ENCODE measurements at regions not wholly inside any gene's neighbourhood (a gene's known extent, or its start where the extent isn't known, plus 50 kb on each side); places are given as distances from the start of the nearest gene placed in this dataset.

GRCh38 chr1:232273011-232273410, 356.9 kb downstream of the SIPA1L2 start:
- no peak overlapping the region for H3K27ac ChIP-seq
- WGBS, 10 experiments, result 0 to 100% (median 78%) methylated on average over 1 to 4 of the region's 4 CpGs
- no peak overlapping the region for H3K4me3 ChIP-seq
- peaks cover 4 to 13% of the 10 kb centered on the region in 2 donors for H3K4me1 ChIP-seq (replicated peaks in 1 of 2)
- in situ Hi-C loops (cut with MboI; ENCODE audit: low pct_unique_long_range_greater_than_20kb in 2 of 9, low sequenced_read_pairs in 9 of 9, unreplicated experiment in 9 of 9), result no loop called here
- ATAC-seq (replicated peaks in 6 of 8), result no peak

- H3K4me1 ChIP-seq (replicated peaks in 1 of 2), result peaks cover 4 to 13% of the 10 kb centered on the region in 2 donors
- 35 to 100% (median 86%) methylated on average over 1 to 9 of the region's 10 CpGs; no CpG with 5 or more reads in 4 of the 10 experiments for WGBS, 10 experiments
- ATAC-seq (replicated peaks in 6 of 8), result peak in 7 of 8 experiments; percentile 66 to 99 (median 82)
- in situ Hi-C loops (cut with MboI; ENCODE audit: low pct_unique_long_range_greater_than_20kb in 2 of 9, low sequenced_read_pairs in 9 of 9, unreplicated experiment in 9 of 9), result no loop called here
- no peak overlapping the region for H3K27ac ChIP-seq
- H3K4me3 ChIP-seq, result no peak overlapping the region
These were observed 357.8 kb downstream of the SIPA1L2 start for GRCh38 chr1:232271991-232272589.

GRCh38 chr1:232271299-232271698, 358.6 kb downstream of the SIPA1L2 start:
- in situ Hi-C loops (cut with MboI; ENCODE audit: low pct_unique_long_range_greater_than_20kb in 2 of 9, low sequenced_read_pairs in 9 of 9, unreplicated experiment in 9 of 9), result no loop called here
- Histone ChIP-seq H3K27ac (no peak overlapping the region), H3K4me3 (no peak overlapping the region), H3K4me1 (replicated peaks in 1 of 2) (peaks cover 4 to 13% of the 10 kb centered on the region in 2 donors)
- ATAC-seq (replicated peaks in 6 of 8), result no peak

- ATAC-seq (replicated peaks in 6 of 8), result no peak
- H3K4me3 ChIP-seq, result no peak overlapping the region
- H3K27ac ChIP-seq, result no peak overlapping the region
- H3K4me1 ChIP-seq (replicated peaks in 1 of 2), result peaks cover 4 to 16% of the 10 kb centered on the region in 2 donors
- in situ Hi-C loops (cut with MboI; ENCODE audit: low pct_unique_long_range_greater_than_20kb in 2 of 9, low sequenced_read_pairs in 9 of 9, unreplicated experiment in 9 of 9), result no loop called here
- 20 to 100% (median 73%) methylated on average over 1 to 2 of the region's 2 CpGs; no CpG with 5 or more reads in 4 of the 10 experiments for WGBS, 10 experiments
These were observed 359.9 kb downstream of the SIPA1L2 start for GRCh38 chr1:232269988-232270387.

- Histone ChIP-seq H3K27ac (no peak overlapping the region), H3K4me1 (replicated peaks in 1 of 2) (peaks cover 0 to 7% of the 10 kb centered on the region in 2 donors), H3K4me3 (no peak overlapping the region)
- ATAC-seq (replicated peaks in 6 of 8), result no peak
- in situ Hi-C loops (cut with MboI; ENCODE audit: low pct_unique_long_range_greater_than_20kb in 2 of 9, low sequenced_read_pairs in 9 of 9, unreplicated experiment in 9 of 9), result no loop called here
- WGBS, 10 experiments, result 40 to 97% (median 88%) methylated on average over 1 to 4 of the region's 4 CpGs; no CpG with 5 or more reads in 4 of the 10 experiments
These were observed 361.9 kb downstream of the SIPA1L2 start for GRCh38 chr1:232267837-232268598.

GRCh38 chr1:232267092-232267836, 362.7 kb downstream of the SIPA1L2 start:
- 25 to 92% (median 78%) methylated on average over 1 to 5 of the region's 5 CpGs; no CpG with 5 or more reads in 2 of the 10 experiments for WGBS, 10 experiments
- in situ Hi-C loops (cut with MboI; ENCODE audit: low pct_unique_long_range_greater_than_20kb in 2 of 9, low sequenced_read_pairs in 9 of 9, unreplicated experiment in 9 of 9), result no loop called here
- ATAC-seq (replicated peaks in 6 of 8), result no peak
- Histone ChIP-seq H3K27ac (no peak overlapping the region), H3K4me3 (no peak overlapping the region), H3K4me1 (replicated peaks in 1 of 2) (peaks cover 0 to 7% of the 10 kb centered on the region in 2 donors)

GRCh38 chr1:232263452-232263851, 366.5 kb downstream of the SIPA1L2 start:
- Histone ChIP-seq H3K27ac (no peak overlapping the region), H3K4me1 (replicated peaks in 1 of 2) (peaks cover 0 to 3% of the 10 kb centered on the region in 2 donors), H3K4me3 (no peak overlapping the region)
- in situ Hi-C loops (cut with MboI; ENCODE audit: low pct_unique_long_range_greater_than_20kb in 2 of 9, low sequenced_read_pairs in 9 of 9, unreplicated experiment in 9 of 9), result no loop called here
- ATAC-seq (replicated peaks in 6 of 8), result peak in 3 of 8 experiments; percentile 31 to 66 (median 42)
- 81 to 100% (median 91%) methylated on average over 2 to 3 of the region's 3 CpGs; no CpG with 5 or more reads in 3 of the 10 experiments for WGBS, 10 experiments

- Histone ChIP-seq H3K4me1 (replicated peaks in 1 of 2) (peaks cover 0 to 5% of the 10 kb centered on the region in 2 donors), H3K4me3 (no peak overlapping the region), H3K27ac (no peak overlapping the region)
- peak in 6 of 8 experiments; percentile 30 to 92 (median 75) for ATAC-seq (replicated peaks in 6 of 8)
- in situ Hi-C loops (cut with MboI; ENCODE audit: low pct_unique_long_range_greater_than_20kb in 2 of 9, low sequenced_read_pairs in 9 of 9, unreplicated experiment in 9 of 9), result no loop called here
- 11 to 100% (median 80%) methylated on average over 1 to 3 of the region's 3 CpGs; no CpG with 5 or more reads in 4 of the 10 experiments for WGBS, 10 experiments
These were observed 366.9 kb downstream of the SIPA1L2 start for GRCh38 chr1:232262991-232263390.

- in situ Hi-C loops (cut with MboI; ENCODE audit: low pct_unique_long_range_greater_than_20kb in 2 of 9, low sequenced_read_pairs in 9 of 9, unreplicated experiment in 9 of 9), result no loop called here
- ATAC-seq (replicated peaks in 6 of 8), result no peak
- H3K4me1 ChIP-seq (replicated peaks in 1 of 2), result peaks cover 0 to 6% of the 10 kb centered on the region in 2 donors
- 67 to 100% (median 95%) methylated on average over 1 to 8 of the region's 8 CpGs; no CpG with 5 or more reads in 3 of the 10 experiments for WGBS, 10 experiments
- H3K27ac ChIP-seq, result no peak overlapping the region
- H3K4me3 ChIP-seq, result no peak overlapping the region
These were observed 369.1 kb downstream of the SIPA1L2 start for GRCh38 chr1:232260861-232261260.

- H3K27ac ChIP-seq, result no peak overlapping the region
- no peak overlapping the region for H3K4me3 ChIP-seq
- ATAC-seq (replicated peaks in 6 of 8), result no peak
- H3K4me1 ChIP-seq (replicated peaks in 1 of 2), result peaks cover 0 to 4% of the 10 kb centered on the region in 2 donors
- 27 to 88% (median 62%) methylated on average over 1 to 3 of the region's 3 CpGs for WGBS, 10 experiments
- in situ Hi-C loops (cut with MboI; ENCODE audit: low pct_unique_long_range_greater_than_20kb in 2 of 9, low sequenced_read_pairs in 9 of 9, unreplicated experiment in 9 of 9), result no loop called here
These were observed 369.9 kb downstream of the SIPA1L2 start for GRCh38 chr1:232260045-232260444.

- 70 to 100% (median 96%) methylated on average over 1 to 3 of the region's 3 CpGs; no CpG with 5 or more reads in 7 of the 10 experiments for WGBS, 10 experiments
- no peak overlapping the region for H3K4me3 ChIP-seq
- in situ Hi-C loops (cut with MboI; ENCODE audit: low pct_unique_long_range_greater_than_20kb in 2 of 9, low sequenced_read_pairs in 9 of 9, unreplicated experiment in 9 of 9), result no loop called here
- H3K4me1 ChIP-seq (replicated peaks in 1 of 2), result peaks cover 0 to 4% of the 10 kb centered on the region in 2 donors
- H3K27ac ChIP-seq, result no peak overlapping the region
- ATAC-seq (replicated peaks in 6 of 8), result no peak
These were observed 370.6 kb downstream of the SIPA1L2 start for GRCh38 chr1:232259333-232259732.

- no peak overlapping the region for H3K27ac ChIP-seq
- H3K4me3 ChIP-seq, result no peak overlapping the region
- WGBS, 10 experiments, result 19 to 90% (median 58%) methylated on average over 2 to 11 of the region's 11 CpGs
- ATAC-seq (replicated peaks in 6 of 8), result peak in 3 of 8 experiments; percentile 29 to 50 (median 44)
- peaks cover 27 to 30% of the 10 kb centered on the region in 2 donors for H3K4me1 ChIP-seq (replicated peaks in 1 of 2)
- in situ Hi-C loops (cut with MboI; ENCODE audit: low pct_unique_long_range_greater_than_20kb in 2 of 9, low sequenced_read_pairs in 9 of 9, unreplicated experiment in 9 of 9), result no loop called here
These were observed 377.3 kb downstream of the SIPA1L2 start for GRCh38 chr1:232252546-232253118.

All from motor neuron (in vitro differentiated cells).